ENCODE measurements at regions not wholly inside any gene's neighbourhood (a gene's known extent, or its start where the extent isn't known, plus 50 kb on each side); places are given as distances from the start of the nearest gene placed in this dataset.

- Histone ChIP-seq H3K27ac (ENCODE audit: extremely low read depth, low read depth, low read length) (no peak overlapping the region), H2AFZ (ENCODE audit: low read depth, low read length) (no peak overlapping the region), H3K9me1 (ENCODE audit: control insufficient read depth, insufficient read depth, low read length) (no peaks in the 10 kb centered on the region), H3K9me3 (replicated peaks; ENCODE audit: control insufficient read depth, insufficient read depth, low read depth, low read length) (no peaks in the 10 kb centered on the region), H3K4me2 (ENCODE audit: insufficient read depth, low read length) (no peak overlapping the region), H3K4me1 (replicated peaks in 1 of 2; ENCODE audit: control insufficient read depth in 2 of 2, insufficient read depth in 2 of 2, low read length in 2 of 2) (no peaks in the 10 kb centered on the region), H3K9ac (ENCODE audit: insufficient read depth in 1 of 2, low read depth in 2 of 2, low read length in 2 of 2) (no peak overlapping the region), H4K20me1 (replicated peaks; ENCODE audit: control insufficient read depth, insufficient read depth, low read length) (no peaks in the 10 kb centered on the region), H3K36me3 (ENCODE audit: control insufficient read depth, insufficient read depth, low read length) (no peaks in the 10 kb centered on the region), H3K4me3 (no peak overlapping the region), H3K27me3 (ENCODE audit: control insufficient read depth in 2 of 2, insufficient read depth in 2 of 2, low read length in 2 of 2) (no peaks in the 10 kb centered on the region), H3K79me2 (ENCODE audit: control insufficient read depth, insufficient read depth, low read length) (no peaks in the 10 kb centered on the region)
- DNase-seq (ENCODE audit: extremely low read depth in 1 of 4, low spot score in 3 of 4) (no peak), ATAC-seq (no peak), FAIRE-seq (no peak)
- in situ Hi-C loops (cut with MboI) = no loop called here
- TF ChIP-seq PHF20 (IDR thresholded peaks at IDR 0.05; ENCODE audit: partially characterized antibody) = no peak
- no peak for TF ChIP-seq ZNF311 (CRISPR knock-in tag; IDR thresholded peaks at IDR 0.05)
- no peak for TF ChIP-seq POU5F1 (IDR thresholded peaks at IDR 0.05; ENCODE audit: borderline replicate concordance, low read depth, low read length, partially characterized antibody)
- no peak for TF ChIP-seq GABPB2 (CRISPR knock-in tag; conservative IDR thresholded peaks at IDR 0.05)
- 0% methylated on average over 2 of the region's 2 CpGs for WGBS (ENCODE audit: insufficient coverage, low coverage, missing lambda C conversion rate)
- ChIA-PET CTCF (ENCODE audit: low intra/inter-chr PET ratio) (no interaction called here), POLR2A (no interaction called here)
- intact Hi-C loops (cut with micrococcal nuclease) = no loop called here
- no TSS peak for BruUV-seq (replicated peaks)
Observed at GRCh38 chrX:122866532-122866931, 317.5 kb upstream of the GRIA3 start.

GRCh38 chrX:122868631-122869030 lies 315.4 kb upstream of the GRIA3 start:
- H3K36me3 ChIP-seq (ENCODE audit: control insufficient read depth, insufficient read depth, low read length) = no peaks in the 10 kb centered on the region
- H3K4me1 ChIP-seq (replicated peaks in 1 of 2; ENCODE audit: control insufficient read depth in 2 of 2, insufficient read depth in 2 of 2, low read length in 2 of 2) = no peaks in the 10 kb centered on the region
- H3K9me1 ChIP-seq (ENCODE audit: control insufficient read depth, insufficient read depth, low read length) = no peaks in the 10 kb centered on the region
- intact Hi-C loops (cut with micrococcal nuclease) (no loop called here), in situ Hi-C loops (cut with MboI) (no loop called here)
- H3K27ac ChIP-seq (ENCODE audit: extremely low read depth, low read depth, low read length) = no peak overlapping the region
- ChIA-PET POLR2A (no interaction called here), CTCF (ENCODE audit: low intra/inter-chr PET ratio) (no interaction called here)
- 0% methylated on average over 1 of the region's 1 CpG for WGBS (ENCODE audit: insufficient coverage, low coverage, missing lambda C conversion rate)
- H3K27me3 ChIP-seq (ENCODE audit: control insufficient read depth in 2 of 2, insufficient read depth in 2 of 2, low read length in 2 of 2) = no peaks in the 10 kb centered on the region
- no peak overlapping the region for H3K9ac ChIP-seq (ENCODE audit: insufficient read depth in 1 of 2, low read depth in 2 of 2, low read length in 2 of 2)
- H3K79me2 ChIP-seq (ENCODE audit: control insufficient read depth, insufficient read depth, low read length) = no peaks in the 10 kb centered on the region
- H3K4me3 ChIP-seq = no peak overlapping the region
- no TSS peak for BruUV-seq (replicated peaks)
- no peaks in the 10 kb centered on the region for H4K20me1 ChIP-seq (replicated peaks; ENCODE audit: control insufficient read depth, insufficient read depth, low read length)
- H2AFZ ChIP-seq (ENCODE audit: low read depth, low read length) = no peak overlapping the region
- H3K4me2 ChIP-seq (ENCODE audit: insufficient read depth, low read length) = no peak overlapping the region
- FAIRE-seq (no peak), ATAC-seq (no peak), DNase-seq (ENCODE audit: extremely low read depth in 1 of 4, low spot score in 3 of 4) (no peak)
- no peaks in the 10 kb centered on the region for H3K9me3 ChIP-seq (replicated peaks; ENCODE audit: control insufficient read depth, insufficient read depth, low read depth, low read length)
- TF ChIP-seq MCM5 (IDR thresholded peaks at IDR 0.05; ENCODE audit: low read depth) = no peak
- no peak for TF ChIP-seq POLR2AphosphoS5 (IDR thresholded peaks at IDR 0.05; ENCODE audit: control insufficient read depth, insufficient read depth, low read depth, low read length)
- no peak for TF ChIP-seq STAT5B (CRISPR knock-in tag; IDR thresholded peaks at IDR 0.05)
- no peak for TF ChIP-seq ZNF699 (CRISPR knock-in tag; IDR thresholded peaks at IDR 0.05; ENCODE audit: insufficient replicate concordance)
- no peak for TF ChIP-seq NFYB (IDR thresholded peaks at IDR 0.05; ENCODE audit: extremely low read depth, insufficient read length)
- no peak for TF ChIP-seq CUX1 (CRISPR knock-in tag; IDR thresholded peaks at IDR 0.05)
- TF ChIP-seq MBD1 (CRISPR knock-in tag; IDR thresholded peaks at IDR 0.05) = no peak

All from K562 (cell line).